GM21619 (cell line): ENCODE measurements at regions not wholly inside any gene's neighbourhood (a gene's known extent, or its start where the extent isn't known, plus 50 kb on each side); places are given as distances from the start of the nearest gene placed in this dataset.

Experiments used
- ATAC-seq: cut with Tn5 transposase; IDR thresholded peaks from one replicate; pipeline ENCODE4 v1.9.1; 2021; ENCODE audit not compliant: unreplicated experiment

DNA sequence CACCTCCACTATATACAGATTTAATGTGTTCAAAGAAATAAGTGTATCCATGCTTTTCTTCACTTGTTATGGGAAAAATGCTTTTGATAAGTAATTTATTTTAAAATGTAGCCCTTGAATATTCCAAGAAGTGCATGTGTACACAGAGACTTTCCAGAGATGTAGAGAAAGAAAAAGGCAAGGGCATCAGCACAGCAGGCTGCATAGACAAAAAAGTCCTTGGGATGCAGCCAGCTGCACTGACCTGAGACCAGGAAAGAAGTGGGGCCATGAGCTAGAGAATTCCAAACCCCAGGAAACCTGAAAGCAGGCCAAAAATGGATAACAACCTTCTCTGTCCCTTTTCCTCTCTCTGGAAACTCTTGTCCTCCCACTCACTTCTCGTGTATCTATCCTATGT is 51.6 kb upstream of the PRDM8 start:
- ATAC-seq, result no peak

- ATAC-seq, result no peak
Measured at GRCh38 chr4:80144676-80145470, 52.4 kb upstream of the PRDM8 start.

GRCh38 chr4:80143307-80143679 is 54.0 kb upstream of the PRDM8 start:
- ATAC-seq, result no peak

DNA sequence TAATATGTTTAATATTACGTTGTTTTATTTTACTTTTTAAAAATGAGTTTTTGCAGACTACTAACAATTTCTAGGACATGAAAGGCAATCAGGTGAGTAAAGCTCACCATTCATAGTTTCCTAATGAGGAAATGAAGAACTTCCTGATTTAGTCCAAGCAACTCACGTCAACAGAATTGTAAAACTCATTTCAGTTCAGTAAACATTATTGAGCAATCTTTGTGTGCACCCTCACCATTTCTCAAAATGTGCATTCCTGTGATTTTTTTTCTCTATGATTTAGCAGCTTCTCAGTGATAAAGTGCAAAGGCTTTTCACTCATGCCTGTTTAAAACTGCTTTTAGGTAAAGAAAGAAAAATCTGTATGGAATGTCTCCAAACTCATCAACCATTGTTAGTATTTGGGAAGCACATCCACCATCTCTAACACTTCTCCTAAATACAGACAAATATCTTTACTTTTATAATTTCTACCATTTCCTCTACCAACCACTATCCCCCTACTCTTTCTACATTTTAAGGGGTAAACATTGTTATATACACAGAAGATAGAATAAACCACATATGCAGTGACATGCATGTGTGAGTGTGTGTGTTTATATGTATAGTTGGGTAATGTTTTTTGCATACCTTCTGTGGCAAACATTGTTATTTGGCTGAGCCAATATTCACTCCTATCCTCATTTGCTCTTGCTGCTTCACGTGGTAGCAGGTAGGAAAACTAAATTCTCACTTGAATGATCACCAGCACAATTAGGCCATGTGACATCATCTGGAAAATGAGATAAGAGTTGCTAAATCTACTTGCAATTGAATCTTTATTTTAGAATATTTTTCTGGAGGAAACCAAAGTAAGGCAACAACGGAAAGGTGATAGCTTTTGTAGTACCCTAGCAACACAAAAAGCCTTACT is 54.7 kb upstream of the PRDM8 start:
- ATAC-seq, result no peak

DNA sequence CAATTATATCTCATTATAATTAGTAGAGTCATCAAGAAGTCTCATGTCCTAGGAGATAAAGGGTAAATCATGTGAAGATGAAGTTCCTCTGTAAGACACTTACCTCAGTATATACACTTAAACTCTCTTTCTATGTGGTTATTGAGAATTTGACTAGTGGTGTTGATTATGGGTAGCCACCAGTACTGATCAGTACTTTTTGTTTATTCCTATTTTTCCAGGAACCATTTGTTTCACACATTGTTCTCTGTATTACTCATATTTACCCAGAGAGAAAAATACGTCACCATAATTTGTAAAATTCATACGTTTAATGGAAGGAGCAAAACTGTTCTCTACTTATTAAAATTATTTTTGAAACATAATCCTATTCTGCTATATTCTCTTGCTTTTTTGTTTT is 55.8 kb upstream of the PRDM8 start:
- ATAC-seq, result no peak

DNA sequence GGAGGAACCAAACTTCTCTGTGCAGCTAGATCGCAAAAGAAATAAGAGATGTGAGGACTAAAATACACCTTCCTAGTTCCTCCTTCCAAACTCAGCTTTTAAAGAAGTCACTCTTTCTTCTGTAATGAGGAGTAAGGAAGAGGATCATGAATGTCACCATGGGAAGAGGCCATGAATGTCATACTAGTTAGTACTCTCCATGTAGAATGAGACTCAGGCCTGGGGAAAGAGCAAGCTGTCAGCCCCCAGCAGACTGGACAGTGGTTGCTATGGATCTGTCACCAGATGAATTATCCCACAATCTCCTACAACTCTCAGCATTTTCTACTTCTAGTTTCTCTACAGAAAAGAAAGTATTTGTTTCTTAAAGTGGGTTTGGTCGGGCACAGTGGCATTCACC is 57.1 kb upstream of the PRDM8 start:
- no peak for ATAC-seq

GRCh38 chr4:80139671-80140070 is 57.6 kb upstream of the PRDM8 start:
- no peak for ATAC-seq

DNA sequence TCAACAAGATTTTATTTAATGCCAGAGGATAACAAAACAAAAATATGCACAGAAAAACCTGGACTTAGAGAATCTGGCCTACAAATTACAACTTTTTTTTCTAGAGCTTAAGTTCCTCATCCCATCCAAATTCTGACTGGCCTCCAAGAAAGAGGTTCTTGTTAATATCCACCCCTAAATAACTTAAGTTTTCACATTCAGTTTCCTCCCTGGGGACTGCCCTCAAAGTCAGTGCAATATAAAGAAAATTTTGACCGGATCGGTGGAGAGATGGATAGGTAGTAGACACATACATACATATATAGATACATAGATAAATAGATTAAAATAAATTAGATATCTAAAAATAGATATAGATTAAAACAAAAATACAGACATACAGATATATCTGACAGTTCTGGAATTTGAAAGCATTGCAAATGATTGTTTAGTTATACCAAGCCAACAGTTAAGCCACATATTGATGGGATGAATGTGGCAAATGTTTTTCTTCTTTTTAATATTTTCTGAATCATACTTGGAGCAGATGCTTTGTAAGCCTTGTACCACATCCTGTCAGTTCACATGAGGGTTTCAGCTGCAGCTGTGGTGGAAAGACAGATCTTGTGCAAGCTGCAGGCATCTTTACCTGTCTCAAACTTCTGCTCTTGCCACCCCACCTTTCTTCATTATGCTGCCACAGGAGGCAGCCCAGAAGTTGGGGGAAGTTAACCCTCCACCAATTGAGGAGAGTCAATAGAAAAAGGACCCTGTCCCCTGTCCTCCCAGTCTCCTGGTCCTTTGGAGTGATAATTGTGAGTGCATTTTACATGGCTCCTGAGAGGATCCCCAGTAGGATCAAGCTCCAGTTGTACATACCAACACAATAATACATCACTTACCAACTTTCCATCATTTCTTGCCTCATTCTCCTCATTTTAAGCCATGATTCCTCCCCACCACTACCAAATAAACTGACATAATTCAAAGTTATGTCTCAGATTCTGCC is 58.5 kb upstream of the PRDM8 start:
- ATAC-seq, result peak; percentile 97

- no peak for ATAC-seq
Measured at GRCh38 chr4:80137631-80138030, 59.7 kb upstream of the PRDM8 start.

DNA sequence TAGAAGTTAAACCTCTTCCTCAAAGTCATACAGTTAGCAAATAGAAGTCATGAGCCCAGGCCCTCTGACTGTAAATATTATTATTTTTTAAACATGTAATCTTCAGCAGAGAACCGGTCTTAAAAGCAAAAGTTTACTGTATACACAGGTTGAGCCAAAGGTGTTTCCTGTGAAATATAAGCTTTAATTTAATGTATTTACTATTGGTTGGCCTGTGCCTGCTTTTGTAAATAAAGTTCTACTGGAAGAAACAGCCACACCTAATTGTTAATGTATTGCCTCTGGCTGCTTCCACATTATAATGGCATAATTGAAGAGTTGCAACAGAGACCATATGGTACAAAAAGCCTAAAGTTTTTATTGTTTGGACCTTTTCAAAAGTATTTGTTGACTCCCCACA is 61.0 kb upstream of the PRDM8 start:
- no peak for ATAC-seq

GRCh38 chr4:80135702-80136058 is 61.6 kb upstream of the PRDM8 start:
- ATAC-seq, result no peak

DNA sequence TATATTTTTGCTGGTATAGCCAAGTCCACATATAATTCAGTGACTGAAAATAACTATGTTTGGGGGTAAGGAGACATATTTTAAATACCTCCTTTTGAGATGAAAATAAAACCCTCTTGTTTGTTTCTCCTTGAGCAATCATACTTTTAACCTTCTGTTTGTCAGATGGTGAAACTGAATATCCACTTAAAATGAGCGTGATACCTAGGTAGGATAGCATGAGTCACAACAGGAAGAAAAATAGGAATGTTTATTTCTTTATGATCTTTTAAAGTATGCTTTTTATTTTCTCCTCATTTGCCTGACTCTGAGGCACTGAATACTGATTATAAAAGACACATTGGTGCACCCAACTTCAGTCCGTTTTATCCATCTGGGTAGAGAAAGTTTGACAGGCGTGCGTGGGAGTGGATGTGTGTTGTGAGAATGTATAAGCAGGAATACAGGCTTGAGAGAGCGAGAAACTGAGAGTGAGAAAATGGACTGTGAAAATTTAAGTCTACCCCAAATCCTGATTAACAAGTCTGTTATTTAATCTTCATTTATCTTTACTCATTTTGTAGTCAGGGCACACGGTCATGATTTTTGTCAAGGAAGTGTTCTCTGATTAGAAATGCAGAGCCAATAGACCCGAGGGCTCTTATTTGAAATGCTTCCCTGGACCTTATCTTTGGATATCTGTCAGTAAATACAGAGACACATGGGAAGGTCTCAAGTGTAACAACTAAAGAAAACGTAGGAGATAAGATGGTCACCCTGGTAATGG is 62.1 kb upstream of the ANTXR2 start:
- ATAC-seq, result no peak

DNA sequence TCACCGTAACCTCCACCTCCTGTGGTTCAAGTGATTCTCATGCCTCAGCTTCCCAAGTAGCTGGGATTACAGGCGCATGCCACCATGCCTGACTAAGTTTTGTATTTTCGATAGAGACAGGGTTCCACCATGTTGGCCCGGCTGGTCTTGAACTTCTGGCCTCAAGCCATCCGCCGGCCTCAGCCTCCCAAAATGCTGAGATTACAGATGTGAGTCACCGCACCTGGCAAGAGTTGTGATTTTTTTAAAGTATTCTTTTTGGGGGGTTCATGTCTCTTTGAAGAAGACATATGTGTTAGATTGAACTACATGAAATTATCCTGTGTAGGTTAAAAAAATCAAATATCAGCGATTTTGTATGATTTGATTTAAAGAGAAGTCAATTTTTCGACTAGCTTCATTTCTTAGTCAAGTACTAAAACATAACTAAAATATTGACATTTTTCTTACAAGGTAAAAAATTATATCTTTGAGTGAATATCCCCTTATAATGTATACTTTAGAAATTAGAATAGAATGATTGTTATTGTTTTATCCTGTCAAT is 60.3 kb upstream of the ANTXR2 start:
- ATAC-seq, result no peak

DNA sequence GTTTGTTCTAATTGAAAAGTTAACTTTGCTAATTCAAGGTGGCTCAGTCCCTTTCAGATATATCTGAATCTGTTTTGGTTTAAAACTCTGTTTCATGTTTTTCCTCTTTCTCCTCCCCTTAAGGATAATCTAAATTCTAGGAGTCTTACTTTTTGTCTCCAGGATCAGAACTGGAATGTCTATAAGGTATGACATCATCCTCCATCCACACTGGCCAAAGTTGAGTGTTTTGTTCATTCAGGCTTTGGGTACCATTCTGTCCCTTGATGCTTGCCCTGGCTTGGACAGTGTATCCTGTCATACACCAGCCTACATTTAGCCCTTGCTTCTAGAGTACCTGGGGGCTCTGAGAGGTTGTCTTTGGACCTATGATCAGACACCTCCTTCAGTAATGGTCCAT is 56.8 kb upstream of the ANTXR2 start:
- ATAC-seq, result no peak

DNA sequence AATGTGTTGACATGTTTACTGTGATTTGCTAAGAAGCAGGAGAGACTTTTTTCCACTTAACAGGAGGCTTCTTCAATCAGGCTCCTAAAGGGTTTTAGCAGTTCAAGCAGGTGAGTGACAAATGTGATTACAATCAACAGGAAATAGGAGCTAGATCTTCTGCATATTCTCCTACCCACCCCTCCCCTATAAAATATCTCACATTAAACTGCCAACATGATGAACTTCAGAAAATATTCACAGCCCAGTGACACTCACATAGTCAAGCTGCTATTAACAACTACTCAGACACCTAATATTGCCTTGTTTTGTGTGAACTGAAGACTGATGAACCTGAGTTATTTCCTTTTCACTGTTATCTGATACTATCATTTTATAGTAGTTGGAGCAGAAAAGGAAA is 55.9 kb upstream of the ANTXR2 start:
- no peak for ATAC-seq

DNA sequence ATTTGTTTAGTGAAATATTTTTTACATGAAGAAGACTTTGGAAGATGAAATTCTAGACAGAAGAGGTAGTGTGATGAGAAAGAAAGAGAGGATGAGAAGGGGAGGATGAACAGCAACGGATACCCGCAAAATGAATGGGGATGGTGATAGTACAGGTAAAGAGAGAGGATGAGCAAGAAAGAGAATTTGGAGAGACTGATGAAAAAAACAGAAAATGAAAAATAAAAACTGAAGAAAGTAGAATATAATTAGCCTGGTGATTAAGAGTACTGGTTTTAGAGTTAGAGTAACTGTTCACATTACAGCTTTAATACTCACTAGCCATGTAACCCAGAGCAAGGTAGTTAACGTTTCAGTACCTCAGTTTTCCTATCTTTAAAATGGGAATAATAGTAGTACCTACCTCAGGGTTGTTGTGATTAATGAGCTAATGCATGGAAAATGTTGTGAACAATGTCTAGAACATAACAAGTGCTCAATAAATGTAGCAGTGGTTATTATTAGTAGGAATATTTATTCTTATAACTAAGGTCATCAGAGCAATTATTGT is 54.9 kb upstream of the ANTXR2 start:
- ATAC-seq, result no peak

GRCh38 chr4:80126435-80126834 is 53.4 kb upstream of the ANTXR2 start:
- ATAC-seq, result no peak

GRCh38 chr4:80125252-80126177 is 52.5 kb upstream of the ANTXR2 start:
- ATAC-seq, result peak; percentile 38
